Hepatocyte (in vitro differentiated cells): ENCODE measurements at regions not wholly inside any gene's neighbourhood (a gene's known extent, or its start where the extent isn't known, plus 50 kb on each side); places are given as distances from the start of the nearest gene placed in this dataset.

Source experiments
- DNase-seq: peaks from one replicate; pipeline ENCODE4 v3.0.0-alpha.2; 2016; ENCODE audit warnings: low spot score
- H2AFZ ChIP-seq: fragments of 200-600 bp; sonication (generic); 2 replicates; pipeline ENCODE4 v1.6.0; 2016; ENCODE audit warnings: antibody characterized with exemption, mild to moderate bottlenecking
- H3K27ac ChIP-seq: fragments of 200-600 bp; sonication (generic); 2 replicates; pipeline ENCODE4 v1.5.1; 2016; ENCODE audit warnings: mild to moderate bottlenecking
- H3K27me3 ChIP-seq: fragments of 200-600 bp; sonication (generic); 2 replicates; pipeline ENCODE4 v1.6.1; 2016
- H3K36me3 ChIP-seq: fragments of 200-600 bp; sonication (generic); replicated peaks from 2 replicates; pipeline ENCODE4 v1.5.1; 2016; ENCODE audit warnings: low read depth; ENCODE audit not compliant: insufficient read depth
- H3K4me1 ChIP-seq: fragments of 200-600 bp; sonication (generic); 2 replicates; pipeline ENCODE4 v1.5.1; 2016; ENCODE audit warnings: mild to moderate bottlenecking, moderate library complexity; ENCODE audit not compliant: insufficient read depth
- H3K4me2 ChIP-seq: fragments of 200-600 bp; sonication (generic); 2 replicates; pipeline ENCODE4 v1.6.0; 2016
- H3K4me3 ChIP-seq: fragments of 200-600 bp; sonication (generic); 2 replicates; pipeline ENCODE4 v1.5.1; 2016; ENCODE audit warnings: mild to moderate bottlenecking
- H3K79me2 ChIP-seq: fragments of 200-600 bp; sonication (generic); 2 replicates; pipeline ENCODE4 v1.6.0; 2017; ENCODE audit warnings: mild to moderate bottlenecking
- H3K9me2 ChIP-seq: fragments of 200-600 bp; sonication (generic); replicated peaks from 2 replicates; pipeline ENCODE4 v1.6.0; 2017; ENCODE audit warnings: mild to moderate bottlenecking; ENCODE audit not compliant: insufficient read depth
- H3K9me3 ChIP-seq: fragments of 200-600 bp; sonication (generic); 2 replicates; pipeline ENCODE4 v1.5.1; 2016; ENCODE audit warnings: low read depth, mild to moderate bottlenecking
- H4K20me1 ChIP-seq: fragments of 200-600 bp; sonication (generic); 2 replicates; pipeline ENCODE4 v1.6.0; 2016; ENCODE audit warnings: mild to moderate bottlenecking; ENCODE audit not compliant: insufficient read depth, poor library complexity, severe bottlenecking
- CTCF ChIP-seq: fragments of 200-600 bp; sonication (generic); IDR thresholded peaks from 2 replicates; pipeline ENCODE4 v1.5.1; 2016; ENCODE audit warnings: antibody characterized with exemption, mild to moderate bottlenecking; ENCODE audit not compliant: poor library complexity
- EZH2 ChIP-seq: fragments of 200-600 bp; sonication (generic); IDR thresholded peaks from 2 replicates; pipeline ENCODE4 v1.6.1; 2016; ENCODE audit warnings: antibody characterized with exemption, mild to moderate bottlenecking, borderline replicate concordance
- EZH2phosphoT487 ChIP-seq: fragments of 200-600 bp; sonication (generic); IDR thresholded peaks from one replicate; pipeline ENCODE4 v1.6.1; 2018; ENCODE audit warnings: antibody characterized with exemption, mild to moderate bottlenecking, low read depth, moderate library complexity; ENCODE audit not compliant: unreplicated experiment, severe bottlenecking
- WGBS: methylation state at CpG from one replicate; pipeline ENCODE4 v1.1.6; 2016; ENCODE audit warnings: low lambda C conversion rate; ENCODE audit errors: missing lambda C conversion rate; 5-methylcytosine and 5-hydroxymethylcytosine counted together

GRCh38 chr18:61619783-61620182, 273.0 kb downstream of the RNF152 start:
- TF ChIP-seq EZH2phosphoT487 (no peak), EZH2 (no peak), CTCF (no peak)
- Histone ChIP-seq H3K9me2 (no peaks in the 10 kb centered on the region), H3K27ac (no peak overlapping the region), H3K27me3 (no peaks in the 10 kb centered on the region), H3K4me3 (no peak overlapping the region), H3K36me3 (no peaks in the 10 kb centered on the region), H2AFZ (no peak overlapping the region), H4K20me1 (no peaks in the 10 kb centered on the region), H3K79me2 (no peaks in the 10 kb centered on the region), H3K4me2 (no peak overlapping the region), H3K9me3 (no peaks in the 10 kb centered on the region), H3K4me1 (no peaks in the 10 kb centered on the region)
- DNase-seq = no peak
- WGBS = 91% methylated on average over 1 of the region's 1 CpG

- WGBS = 67% methylated on average over 3 of the region's 3 CpGs
These were observed 274.0 kb downstream of the RNF152 start for GRCh38 chr18:61618816-61619215.

GRCh38 chr18:61616111-61616610, 276.6 kb downstream of the RNF152 start:
- H3K36me3 ChIP-seq = no peaks in the 10 kb centered on the region
- no peak overlapping the region for H2AFZ ChIP-seq
- no peaks in the 10 kb centered on the region for H3K4me1 ChIP-seq
- no peaks in the 10 kb centered on the region for H4K20me1 ChIP-seq
- no peaks in the 10 kb centered on the region for H3K9me3 ChIP-seq
- no peak overlapping the region for H3K4me2 ChIP-seq
- H3K9me2 ChIP-seq = no peaks in the 10 kb centered on the region
- no peaks in the 10 kb centered on the region for H3K79me2 ChIP-seq
- H3K4me3 ChIP-seq = no peak overlapping the region
- no peak for TF ChIP-seq EZH2
- no peak for TF ChIP-seq EZH2phosphoT487
- TF ChIP-seq CTCF = no peak
- H3K27ac ChIP-seq = no peak overlapping the region
- DNase-seq = no peak
- no peaks in the 10 kb centered on the region for H3K27me3 ChIP-seq
- 90% methylated on average over 4 of the region's 4 CpGs for WGBS

More at GRCh38 chr18:61618816-61619215, 274.0 kb downstream of the RNF152 start:
- Histone ChIP-seq H3K36me3 (no peaks in the 10 kb centered on the region), H4K20me1 (no peaks in the 10 kb centered on the region), H2AFZ (no peak overlapping the region), H3K9me2 (no peaks in the 10 kb centered on the region), H3K27me3 (no peaks in the 10 kb centered on the region), H3K79me2 (no peaks in the 10 kb centered on the region), H3K4me1 (no peaks in the 10 kb centered on the region), H3K9me3 (no peaks in the 10 kb centered on the region), H3K27ac (no peak overlapping the region), H3K4me3 (no peak overlapping the region), H3K4me2 (no peak overlapping the region)
- no peak for TF ChIP-seq EZH2
- TF ChIP-seq CTCF = no peak
- TF ChIP-seq EZH2phosphoT487 = no peak
- DNase-seq = no peak

- no peak for TF ChIP-seq EZH2
- peak; percentile 15 for TF ChIP-seq CTCF
- no peak for TF ChIP-seq EZH2phosphoT487
- Histone ChIP-seq H3K4me2 (no peak overlapping the region), H3K4me3 (no peak overlapping the region), H3K4me1 (no peaks in the 10 kb centered on the region), H3K36me3 (no peaks in the 10 kb centered on the region), H3K79me2 (no peaks in the 10 kb centered on the region), H2AFZ (no peak overlapping the region), H3K9me3 (no peaks in the 10 kb centered on the region), H4K20me1 (no peaks in the 10 kb centered on the region), H3K27me3 (no peaks in the 10 kb centered on the region), H3K27ac (no peak overlapping the region), H3K9me2 (no peaks in the 10 kb centered on the region)
- no peak for DNase-seq
These were observed 279.3 kb downstream of the CDH20 start for GRCh38 chr18:61612517-61612916.
